ENCODE measurements at regions not wholly inside any gene's neighbourhood (a gene's known extent, or its start where the extent isn't known, plus 50 kb on each side); places are given as distances from the start of the nearest gene placed in this dataset.

- TF ChIP-seq POLR2A (IDR thresholded peaks at IDR 0.05; ENCODE audit: low read length) (no peak), MAZ (IDR thresholded peaks at IDR 0.05; ENCODE audit: borderline replicate concordance, low read depth, low read length) (no peak), CTCF (IDR thresholded peaks at IDR 0.05) (no peak)
Observed at GRCh38 chr1:18574754-18575153, 55.9 kb upstream of the PAX7 start.

Data from A549 (cell line).